ENCODE measurements at regions not wholly inside any gene's neighbourhood (a gene's known extent, or its start where the extent isn't known, plus 50 kb on each side); places are given as distances from the start of the nearest gene placed in this dataset.

DNA sequence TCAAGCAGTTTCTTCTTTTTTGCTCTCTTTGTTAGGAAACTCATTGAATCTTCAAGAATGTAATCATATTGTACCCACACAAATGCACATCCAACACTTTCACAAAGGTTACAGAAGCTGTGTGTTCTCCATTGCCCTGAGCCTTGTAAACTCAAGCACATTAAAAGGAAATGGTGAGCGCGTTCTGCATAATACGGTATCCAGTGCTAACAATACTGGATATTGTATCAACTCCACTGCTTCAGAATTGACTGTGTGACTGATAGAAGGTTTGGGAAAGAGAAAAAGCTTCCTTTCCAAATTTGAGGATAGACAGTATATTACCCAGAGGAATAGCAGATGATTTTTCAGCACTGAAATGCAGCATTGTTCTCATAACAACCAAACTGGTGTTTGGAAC is 268.9 kb upstream of the RBMS3 start:
- POLR2A ChIA-PET (ENCODE audit: partially characterized antibody), result no interaction called here
- DNase-seq (ENCODE audit: low read depth in 1 of 2, low spot score in 2 of 2), result no peak
- TF ChIP-seq SP2 (IDR thresholded peaks at IDR 0.05; ENCODE audit: low read length) (no peak), MAFK (IDR thresholded peaks at IDR 0.05; ENCODE audit: low read depth, low read length) (no peak), SRF (IDR thresholded peaks at IDR 0.05; ENCODE audit: low read depth, low read length) (no peak), YY1 (IDR thresholded peaks at IDR 0.05; ENCODE audit: low read depth, low read length) (no peak), RFX5 (IDR thresholded peaks at IDR 0.05; ENCODE audit: borderline replicate concordance, low read depth, low read length) (no peak), TCF12 (IDR thresholded peaks at IDR 0.05; ENCODE audit: low read depth, low read length) (no peak), POU5F1 (IDR thresholded peaks at IDR 0.05; ENCODE audit: low read depth, low read length) (no peak), SUZ12 (IDR thresholded peaks at IDR 0.05; ENCODE audit: low read length) (no peak), SP1 (IDR thresholded peaks at IDR 0.05; ENCODE audit: low read depth, low read length) (no peak), TBP (IDR thresholded peaks at IDR 0.05; ENCODE audit: low read depth, low read length) (no peak), JUND (IDR thresholded peaks at IDR 0.05; ENCODE audit: low read length) (no peak), CTBP2 (IDR thresholded peaks at IDR 0.05; ENCODE audit: borderline replicate concordance, insufficient read depth, insufficient read length, low read length) (no peak), ZNF274 (IDR thresholded peaks at IDR 0.05; ENCODE audit: borderline replicate concordance, extremely low read depth, low read length) (no peak), RXRA (IDR thresholded peaks at IDR 0.05; ENCODE audit: insufficient read depth, low read depth, low read length) (no peak)
- TF ChIP-seq, protein P1, sequence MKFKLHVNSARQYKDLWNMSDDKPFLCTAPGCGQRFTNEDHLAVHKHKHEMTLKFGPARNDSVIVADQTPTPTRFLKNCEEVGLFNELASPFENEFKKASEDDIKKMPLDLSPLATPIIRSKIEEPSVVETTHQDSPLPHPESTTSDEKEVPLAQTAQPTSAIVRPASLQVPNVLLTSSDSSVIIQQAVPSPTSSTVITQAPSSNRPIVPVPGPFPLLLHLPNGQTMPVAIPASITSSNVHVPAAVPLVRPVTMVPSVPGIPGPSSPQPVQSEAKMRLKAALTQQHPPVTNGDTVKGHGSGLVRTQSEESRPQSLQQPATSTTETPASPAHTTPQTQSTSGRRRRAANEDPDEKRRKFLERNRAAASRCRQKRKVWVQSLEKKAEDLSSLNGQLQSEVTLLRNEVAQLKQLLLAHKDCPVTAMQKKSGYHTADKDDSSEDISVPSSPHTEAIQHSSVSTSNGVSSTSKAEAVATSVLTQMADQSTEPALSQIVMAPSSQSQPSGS (IDR thresholded peaks at IDR 0.05; ENCODE audit: low read length), result no peak

More for the DNA sequence above, 268.9 kb upstream of the RBMS3 start:
- no peak overlapping the region for H3K4ac ChIP-seq (replicated peaks; ENCODE audit: insufficient read length, low read depth, low read length)
- no peak overlapping the region for H3K56ac ChIP-seq (replicated peaks; ENCODE audit: insufficient read length, low read depth, low read length)
- CTCF ChIA-PET (ENCODE audit: partially characterized antibody), result no interaction called here
- H3K27me3 ChIP-seq (replicated peaks in 1 of 4; ENCODE audit: control insufficient read depth in 3 of 4, extremely low read depth in 1 of 4, insufficient read depth in 3 of 4, low read length in 3 of 4), result no peaks in the 10 kb centered on the region
- H3K9me3 ChIP-seq (ENCODE audit: insufficient read depth in 2 of 2, low read depth in 1 of 2, low read length in 1 of 2), result no peaks in the 10 kb centered on the region
- no peak overlapping the region for H2BK120ac ChIP-seq (replicated peaks; ENCODE audit: low read depth, low read length)
- no peak overlapping the region for H3K18ac ChIP-seq (ENCODE audit: extremely low read depth, low read length)
- H2AK5ac ChIP-seq (ENCODE audit: low read depth, low read length), result no peak overlapping the region
- H3K79me2 ChIP-seq (ENCODE audit: control insufficient read depth in 1 of 2, insufficient read depth in 2 of 2, low read length in 2 of 2), result no peaks in the 10 kb centered on the region
- no peak overlapping the region for H4K91ac ChIP-seq (replicated peaks; ENCODE audit: insufficient read length, low read length)
- H3K23me2 ChIP-seq (ENCODE audit: low read depth, low read length), result no peaks in the 10 kb centered on the region
- H3K4me2 ChIP-seq (ENCODE audit: insufficient read depth in 1 of 2, low read depth in 2 of 2, low read length in 2 of 2), result no peak overlapping the region
- no peak overlapping the region for H4K8ac ChIP-seq (ENCODE audit: extremely low read depth, insufficient read depth, low read length)
- H2BK12ac ChIP-seq (ENCODE audit: low read depth, low read length), result no peak overlapping the region
- 91% methylated on average over 3 of the region's 3 CpGs; no CpG with 5 or more reads in 1 of the 2 experiments for WGBS, 2 experiments (ENCODE audit: extremely low coverage in 1 of 2, insufficient coverage in 1 of 2, insufficient read length in 1 of 2, insufficient replicate concordance in 2 of 2, low coverage in 1 of 2, low lambda C conversion rate in 2 of 2, missing lambda C conversion rate in 1 of 2)
- no peaks in the 10 kb centered on the region for H3K4me1 ChIP-seq (replicated peaks in 1 of 4; ENCODE audit: control insufficient read depth in 3 of 4, insufficient read depth in 4 of 4, low read length in 3 of 4)
- no peak overlapping the region for H4K5ac ChIP-seq (ENCODE audit: insufficient read length, low read depth, low read length)
- no peak overlapping the region for H3K27ac ChIP-seq (ENCODE audit: low read depth, low read length)
- no peak overlapping the region for H2BK5ac ChIP-seq (ENCODE audit: low read depth, low read length)
- no peak overlapping the region for H3K23ac ChIP-seq (ENCODE audit: insufficient read length)
- H3K4me3 ChIP-seq (ENCODE audit: extremely low read depth in 1 of 4, insufficient read depth in 2 of 4, low read depth in 3 of 4, low read length in 4 of 4), result no peak overlapping the region
- H2BK20ac ChIP-seq (ENCODE audit: low read length), result no peak overlapping the region
- H4K20me1 ChIP-seq (replicated peaks in 1 of 2; ENCODE audit: control insufficient read depth in 1 of 2, insufficient read depth in 2 of 2, low read length in 2 of 2), result no peaks in the 10 kb centered on the region
- H3K9ac ChIP-seq (replicated peaks in 1 of 4; ENCODE audit: extremely low read depth in 1 of 4, low read depth in 3 of 4, low read length in 3 of 4), result no peak overlapping the region
- FAIRE-seq, result no peak
- H2BK15ac ChIP-seq (ENCODE audit: low read length), result no peak overlapping the region
- H3K36me3 ChIP-seq (ENCODE audit: control insufficient read depth in 2 of 4, insufficient read depth in 4 of 4, low read length in 3 of 4), result no peaks in the 10 kb centered on the region
- no peak overlapping the region for H3K14ac ChIP-seq (ENCODE audit: insufficient read length)
- H3K79me1 ChIP-seq (ENCODE audit: low read depth, low read length), result no peaks in the 10 kb centered on the region
- no peak overlapping the region for H2AFZ ChIP-seq (ENCODE audit: low read length)

All from H1 (cell line).